HG03196 (cell line): ENCODE measurements at regions not wholly inside any gene's neighbourhood (a gene's known extent, or its start where the extent isn't known, plus 50 kb on each side); places are given as distances from the start of the nearest gene placed in this dataset.
"Not testable (repeated sequence)": the region's sequence is repeated elsewhere in the genome, so short reads cannot be mapped to it uniquely, and the experiment has no call there.

Experiments
- ATAC-seq: cut with Tn5 transposase; IDR thresholded peaks from one replicate; pipeline ENCODE4 v1.9.1; 2021; ENCODE audit not compliant: unreplicated experiment

- ATAC-seq: no peak
These were observed 114.9 kb upstream of the SLCO6A1 start for GRCh38 chr5:102613661-102614060.

DNA sequence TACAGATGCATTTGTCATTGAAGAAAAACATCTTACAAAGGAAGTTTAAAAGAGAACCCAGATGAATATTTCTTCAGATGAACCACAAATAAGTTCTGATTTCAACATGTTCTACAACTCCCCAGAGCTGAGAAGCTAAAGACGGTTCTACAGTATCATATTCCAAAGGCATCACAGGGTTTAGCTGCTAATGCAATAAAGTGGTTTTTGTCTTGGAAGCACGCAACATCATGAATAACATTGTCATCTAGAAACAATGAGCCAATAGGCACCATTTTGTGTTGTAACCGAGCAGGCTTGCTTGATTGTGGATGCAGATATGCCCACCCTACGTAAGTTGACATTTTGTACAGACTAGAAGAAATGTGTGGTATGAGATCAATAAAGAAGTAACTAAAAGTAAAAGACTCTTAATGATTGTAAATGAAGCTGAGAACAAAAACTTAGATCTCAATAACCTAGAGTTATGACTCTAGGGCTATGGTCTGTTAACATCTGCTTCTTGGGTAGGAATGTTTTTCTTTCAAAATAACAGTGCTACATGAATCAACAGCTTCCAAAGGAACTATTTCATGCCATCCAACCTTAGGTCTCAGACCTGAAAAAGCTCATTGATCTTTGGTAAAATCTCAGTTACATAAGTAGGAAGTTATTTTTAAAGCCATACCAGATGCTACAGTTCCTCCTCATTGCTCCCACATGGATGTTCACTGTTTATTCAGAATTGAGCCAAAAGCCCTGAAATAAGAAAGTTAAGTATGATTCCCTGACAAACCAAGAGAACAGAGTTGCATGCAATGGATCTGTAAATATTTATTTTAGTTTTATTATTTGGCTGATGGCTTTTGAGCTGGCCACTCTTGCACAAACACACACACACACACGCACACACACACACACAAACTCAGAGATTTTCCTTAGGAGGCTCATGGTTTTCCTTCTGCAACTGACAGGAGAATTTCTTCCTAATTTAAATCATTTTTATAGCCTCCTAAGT, 118.7 kb upstream of the SLCO6A1 start:
- no peak for ATAC-seq

- no peak for ATAC-seq
These were observed 123.5 kb upstream of the SLCO6A1 start for GRCh38 chr5:102622262-102622661.

DNA sequence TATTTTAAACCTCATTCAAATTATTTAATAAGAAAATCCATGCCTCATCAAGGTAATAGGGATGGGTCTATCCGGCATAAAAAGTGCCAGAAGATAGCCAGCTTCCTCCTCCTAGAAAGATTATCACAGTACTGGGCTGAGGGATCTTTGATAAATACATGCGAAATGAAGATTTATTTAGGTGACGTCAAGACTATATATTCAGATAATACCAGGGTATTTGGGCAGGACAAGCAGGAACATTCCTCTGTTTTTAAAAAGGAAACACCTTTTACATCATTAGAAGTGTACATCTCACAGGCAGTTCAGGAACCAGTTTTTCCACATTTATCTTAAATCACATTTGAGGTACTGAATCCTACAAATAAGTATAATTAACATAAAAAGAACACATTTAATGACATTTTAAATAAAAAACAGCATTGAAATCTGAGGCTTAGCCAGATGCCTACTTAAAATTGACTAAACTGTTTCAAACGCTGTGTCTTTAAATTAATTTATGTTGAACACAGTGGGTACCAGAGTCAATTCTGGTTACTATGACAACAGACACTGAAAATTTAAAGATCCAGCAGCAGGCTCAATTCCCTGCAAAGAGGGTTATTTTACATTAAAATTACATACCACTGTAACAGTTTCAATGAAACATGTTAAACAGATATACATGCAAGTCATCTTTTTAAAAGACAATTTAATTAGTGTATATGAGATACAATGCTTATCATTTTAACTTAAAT, 124.7 kb upstream of the SLCO6A1 start:
- no peak for ATAC-seq

GRCh38 chr5:102624405-102624804, 125.6 kb upstream of the SLCO6A1 start:
- ATAC-seq: no peak

DNA sequence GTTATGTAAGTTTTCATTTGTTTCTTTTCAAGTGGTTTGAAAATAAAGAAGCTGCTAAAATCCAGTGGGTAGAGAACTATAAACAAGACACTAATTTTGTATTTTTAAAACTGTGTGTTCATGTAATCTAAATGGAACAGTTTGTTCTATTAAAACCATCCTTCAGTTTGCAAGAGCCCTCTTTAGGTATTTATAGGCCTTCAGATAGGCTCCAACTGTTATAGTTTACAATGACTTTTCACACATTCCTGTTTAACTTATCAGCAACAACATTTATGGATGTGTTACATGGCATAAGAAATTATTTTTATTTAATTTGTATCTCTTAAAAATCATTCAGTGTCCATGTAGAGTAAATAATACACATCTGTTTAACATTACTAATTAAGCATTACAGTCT, 126.7 kb upstream of the SLCO6A1 start:
- ATAC-seq: no peak

DNA sequence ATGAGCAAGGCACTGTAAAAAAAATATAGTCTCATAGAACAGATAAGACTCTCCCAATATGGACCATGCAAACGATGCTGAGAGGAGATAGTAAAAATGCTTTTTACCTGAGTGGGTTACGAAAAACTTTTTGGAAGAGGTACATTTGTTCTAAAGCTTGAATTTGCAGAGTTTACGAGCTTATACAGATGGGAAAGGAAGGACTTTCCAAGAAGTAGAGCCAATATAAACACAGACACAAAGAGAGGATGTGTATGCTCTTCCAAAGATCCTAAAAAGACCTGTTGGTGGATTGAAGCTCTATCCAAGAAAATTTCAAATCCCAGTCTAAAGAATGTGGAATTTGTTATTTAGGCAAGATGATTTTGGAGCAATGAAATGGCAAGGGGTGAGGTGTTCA, 127.1 kb upstream of the SLCO6A1 start:
- no peak for ATAC-seq

DNA sequence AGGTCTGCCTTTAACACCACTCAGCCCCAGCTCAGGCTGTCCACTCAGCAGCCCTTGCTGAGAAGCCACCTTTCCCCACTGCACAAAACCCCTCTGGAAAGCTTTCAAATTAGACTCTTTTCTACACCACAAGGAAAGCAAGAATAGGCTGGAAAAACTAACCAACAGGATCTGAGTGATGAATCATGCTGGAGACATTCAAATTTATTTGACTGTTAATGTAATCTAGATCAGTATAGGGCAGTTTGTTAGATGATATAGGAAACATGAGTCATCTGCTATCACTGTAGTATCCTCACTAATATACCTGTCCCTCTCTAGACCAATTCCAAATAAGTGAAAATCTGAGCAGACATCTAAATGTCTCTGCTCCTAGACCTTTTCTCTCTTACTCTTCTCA, 127.8 kb upstream of the PAM start:
- no peak for ATAC-seq

DNA sequence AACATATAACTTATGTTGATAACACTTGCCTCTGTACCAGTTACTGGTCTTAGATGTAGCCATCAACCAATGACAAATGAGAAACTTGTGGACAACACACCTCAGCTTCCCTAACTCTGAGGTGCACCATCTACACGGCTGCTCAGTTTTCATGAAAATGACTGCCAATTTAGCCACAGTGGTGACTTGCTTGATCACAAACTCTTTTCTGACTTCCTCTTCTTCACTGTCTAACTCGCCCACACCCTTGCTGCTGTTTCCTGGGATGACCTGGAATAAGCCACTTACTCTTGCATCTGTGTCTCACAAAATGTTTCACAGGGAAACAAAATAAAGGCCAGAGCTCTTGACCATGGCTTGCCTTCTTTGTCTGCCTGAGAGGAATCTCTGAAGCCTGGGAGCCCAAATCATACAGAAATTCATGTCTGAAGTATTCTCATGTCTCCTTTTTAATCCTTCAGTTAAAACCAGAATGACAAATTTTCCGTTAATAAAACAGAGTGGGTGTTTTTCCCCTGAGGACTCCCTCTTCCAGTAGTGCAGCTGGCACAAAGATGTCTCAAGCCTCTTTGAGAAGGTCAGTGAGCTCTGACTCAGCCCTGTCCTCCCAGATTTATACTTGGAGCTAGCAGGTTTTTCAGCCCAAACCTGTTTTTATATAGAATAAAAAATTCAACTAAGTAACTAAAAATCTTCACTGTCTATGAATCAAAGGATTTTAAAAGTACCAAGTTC, 126.5 kb upstream of the PAM start:
- ATAC-seq: no peak

DNA sequence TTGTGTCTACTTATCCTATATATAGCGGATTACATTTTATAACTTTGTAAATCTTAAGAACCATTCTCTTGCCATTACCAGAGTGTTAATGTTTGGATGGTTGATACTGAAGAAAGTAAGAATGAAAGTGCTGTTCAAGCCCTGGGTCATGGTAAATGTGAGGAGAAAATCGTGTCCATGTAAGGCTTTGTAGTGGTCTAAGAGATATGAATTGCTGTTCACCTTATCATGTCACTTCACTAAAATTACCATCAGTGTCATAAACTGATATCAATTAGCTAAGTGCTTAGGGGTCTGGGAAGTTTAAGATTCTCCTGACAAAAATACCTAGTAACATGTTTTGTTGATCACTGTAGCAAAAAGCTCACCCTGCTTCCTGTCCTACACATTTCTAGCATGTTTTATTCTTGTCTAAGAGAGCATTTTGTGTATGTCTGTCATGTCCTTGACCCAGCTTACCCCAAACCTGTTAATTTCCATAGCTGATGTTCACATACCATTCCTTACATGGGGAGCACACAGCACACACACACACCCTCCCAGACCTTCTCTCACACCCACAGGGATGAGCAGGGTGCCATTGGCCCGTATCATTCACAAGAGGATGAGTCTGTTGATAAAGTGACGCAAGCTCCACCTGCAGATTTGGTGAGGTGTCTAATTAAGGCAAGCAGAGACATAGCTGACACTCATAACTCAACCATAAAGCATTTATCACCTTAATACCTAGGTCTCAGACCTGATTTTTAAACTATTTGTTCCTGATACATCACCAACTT, 125.1 kb upstream of the PAM start:
- ATAC-seq: no peak

GRCh38 chr5:102635399-102635798, 119.7 kb upstream of the PAM start:
- ATAC-seq: not testable (repeated sequence)

DNA sequence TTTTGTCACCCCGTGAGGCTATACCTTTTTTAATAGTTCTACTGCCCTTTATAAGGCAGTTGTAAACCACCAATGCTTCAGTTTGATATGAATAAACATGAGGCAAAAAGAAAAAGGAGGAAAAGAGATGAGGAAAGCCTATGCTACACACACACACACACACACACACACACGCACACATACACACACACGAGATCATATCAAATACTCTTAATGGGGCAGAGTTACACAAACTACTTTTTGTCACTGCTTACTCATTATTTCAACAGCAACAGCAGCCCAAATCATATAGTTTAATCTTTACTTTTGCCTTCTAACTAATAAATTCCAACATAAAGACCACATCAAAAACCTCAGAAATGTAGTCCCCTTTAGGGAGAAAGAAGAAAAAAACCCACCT, 116.8 kb upstream of the PAM start:
- no peak for ATAC-seq

DNA sequence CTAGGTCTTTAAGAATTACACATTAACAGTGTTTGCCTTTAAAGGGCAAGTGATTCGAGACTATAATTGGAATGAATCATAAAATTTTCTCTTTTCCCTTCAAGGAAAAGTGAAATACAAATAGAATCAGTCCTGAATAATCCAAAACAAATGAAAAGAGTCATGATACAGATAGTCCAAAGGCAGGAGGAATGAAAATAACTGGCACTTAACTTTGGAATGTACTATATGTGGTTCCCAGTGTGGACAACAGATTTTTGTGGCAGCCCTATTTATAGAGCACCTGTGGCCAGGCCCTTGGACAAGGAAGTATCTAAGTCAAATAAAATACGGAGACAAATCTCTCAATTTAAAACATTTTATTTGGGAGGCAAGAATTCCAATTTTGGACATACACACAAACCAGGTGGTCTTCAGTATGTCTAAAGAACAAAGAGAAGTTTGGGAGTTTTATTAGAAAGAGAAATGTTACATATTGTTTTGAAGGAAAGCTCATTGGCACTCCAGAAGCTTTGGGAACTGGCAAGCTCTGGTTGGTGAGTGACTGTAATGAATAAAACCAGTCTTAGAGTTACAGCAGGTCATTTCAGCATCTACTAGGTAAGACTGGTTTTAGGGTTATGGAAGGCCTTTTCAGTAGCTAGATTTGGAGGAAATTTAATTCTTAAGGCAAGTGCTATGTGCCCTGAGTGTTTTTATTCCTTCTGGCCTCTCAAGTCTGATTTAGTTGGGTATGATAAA, 116.0 kb upstream of the PAM start:
- ATAC-seq: no peak

GRCh38 chr5:102649731-102650130, 105.4 kb upstream of the PAM start:
- no peak for ATAC-seq

DNA sequence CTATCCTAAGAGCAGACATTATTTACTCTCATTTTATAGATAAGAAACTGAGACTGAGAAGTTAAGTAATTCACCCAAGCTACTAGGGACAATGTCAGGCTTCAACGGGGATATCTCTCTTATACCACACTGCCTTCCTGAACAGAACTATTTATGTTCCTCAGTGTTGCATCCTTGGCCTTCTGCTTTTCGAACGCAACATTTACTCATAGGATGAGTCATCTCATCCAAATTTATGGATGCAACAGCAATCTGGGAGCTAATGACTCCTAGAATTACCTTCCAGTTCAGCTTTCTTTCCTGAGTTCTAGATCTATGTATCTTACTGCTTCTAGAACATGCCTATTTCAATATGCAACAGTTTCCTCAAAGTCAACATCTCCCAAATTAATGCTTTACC, 103.6 kb upstream of the PAM start:
- ATAC-seq: no peak

DNA sequence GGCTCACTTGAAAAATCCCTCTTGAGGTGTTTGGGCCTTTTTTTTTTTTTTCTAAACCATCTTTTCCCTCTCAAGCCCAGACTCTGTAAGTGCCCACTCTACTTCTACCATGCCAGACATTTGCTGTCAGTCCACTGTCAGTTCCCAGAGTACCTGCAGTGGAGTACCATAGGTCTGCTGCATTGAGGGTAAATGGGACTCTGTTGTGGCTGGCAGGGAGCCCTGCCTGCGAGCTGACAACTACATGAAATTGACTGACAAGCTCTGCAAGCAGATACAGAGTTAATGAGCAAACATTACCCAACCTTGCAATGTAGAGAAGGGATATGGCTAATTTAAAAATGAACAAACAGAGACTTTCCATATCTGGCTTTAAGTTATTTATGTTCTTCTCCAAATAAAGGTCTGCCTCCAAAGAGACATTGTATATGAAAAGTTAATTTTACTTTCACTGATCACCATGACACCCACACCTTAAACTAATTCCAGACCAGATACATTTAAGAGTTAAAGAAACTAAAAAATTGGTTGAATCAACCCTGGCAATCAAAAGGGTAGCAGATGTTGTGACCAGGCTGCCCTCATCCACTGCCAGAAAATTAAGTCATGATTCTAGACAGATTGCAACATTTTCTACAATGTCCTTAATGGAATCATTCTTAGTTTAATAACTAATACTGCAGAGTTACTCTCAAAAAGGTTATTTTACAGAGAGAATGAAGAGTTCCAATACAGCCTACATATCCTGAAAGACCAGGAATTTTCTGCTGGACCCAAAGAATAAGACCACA, 100.4 kb upstream of the PAM start:
- ATAC-seq: no peak

DNA sequence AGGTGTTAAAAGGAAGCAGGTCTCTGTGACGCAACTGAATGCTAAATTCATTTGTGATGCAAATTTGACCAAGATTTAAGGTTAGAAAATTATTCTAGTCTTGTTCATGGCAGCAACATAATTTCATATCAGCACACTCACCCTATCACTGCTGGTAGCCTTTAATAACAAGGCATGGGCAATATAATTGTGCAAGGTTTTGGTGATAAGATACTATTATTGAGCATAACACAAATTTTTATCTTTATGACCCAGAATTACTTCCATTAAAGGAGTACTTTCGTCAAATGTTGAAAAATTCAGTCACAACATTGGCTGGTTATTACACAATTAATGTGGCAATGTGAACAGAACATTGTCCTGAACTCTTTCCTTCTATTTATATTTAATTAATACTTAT, 96.0 kb upstream of the PAM start:
- no peak for ATAC-seq

DNA sequence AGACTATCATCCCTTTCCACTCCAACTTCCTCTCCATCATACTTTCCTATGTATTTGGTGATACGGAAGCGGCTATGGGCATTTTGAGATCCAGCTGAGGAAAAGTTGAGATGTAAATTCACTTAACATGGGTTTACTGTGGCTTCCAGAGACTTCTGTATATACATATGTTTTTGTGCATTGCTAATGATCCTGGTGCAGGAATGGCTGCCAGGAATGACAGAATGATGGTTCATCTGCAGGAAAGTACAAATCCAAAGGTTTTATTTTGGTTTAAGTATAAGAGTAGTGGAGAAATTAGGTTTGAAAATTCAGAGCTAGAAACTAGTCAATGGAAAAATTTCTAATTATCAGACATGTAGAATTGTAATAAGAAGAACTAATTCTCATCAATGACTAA, 95.0 kb upstream of the PAM start:
- no peak for ATAC-seq
